GM12873 (cell line): ENCODE measurements at regions not wholly inside any gene's neighbourhood (a gene's known extent, or its start where the extent isn't known, plus 50 kb on each side); places are given as distances from the start of the nearest gene placed in this dataset.

Experiments
- TF ChIP-seq, protein P1 (sequence below): IDR thresholded peaks from 2 replicates; pipeline ENCODE4 v1.5.1; 2012; ENCODE audit warnings: low read depth, mild to moderate bottlenecking, moderate library complexity, low read length, control low read depth; ENCODE audit not compliant: insufficient read depth; ENCODE audit errors: missing control alignments

DNA sequence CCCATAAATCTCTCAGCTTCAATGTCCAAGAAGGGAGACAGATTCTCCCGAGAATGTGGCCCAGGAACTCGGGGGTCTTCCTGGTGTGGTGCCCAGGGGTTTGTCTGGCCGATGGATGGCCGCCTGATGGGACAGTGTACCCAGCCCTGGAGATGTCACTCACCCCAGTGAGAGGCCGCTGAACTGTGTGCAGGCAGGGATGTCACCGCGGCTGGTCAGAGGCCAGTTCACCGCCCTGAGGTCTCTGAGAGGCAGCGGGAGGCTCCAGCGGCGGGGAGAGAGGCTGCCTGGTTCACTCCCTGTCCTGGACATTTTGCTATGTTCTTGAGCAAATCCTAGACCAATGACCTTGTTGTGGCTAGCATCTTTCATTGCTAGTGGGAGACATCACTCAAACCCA lies 1349.5 kb downstream of the BRD1 start:
- TF ChIP-seq, protein P1, sequence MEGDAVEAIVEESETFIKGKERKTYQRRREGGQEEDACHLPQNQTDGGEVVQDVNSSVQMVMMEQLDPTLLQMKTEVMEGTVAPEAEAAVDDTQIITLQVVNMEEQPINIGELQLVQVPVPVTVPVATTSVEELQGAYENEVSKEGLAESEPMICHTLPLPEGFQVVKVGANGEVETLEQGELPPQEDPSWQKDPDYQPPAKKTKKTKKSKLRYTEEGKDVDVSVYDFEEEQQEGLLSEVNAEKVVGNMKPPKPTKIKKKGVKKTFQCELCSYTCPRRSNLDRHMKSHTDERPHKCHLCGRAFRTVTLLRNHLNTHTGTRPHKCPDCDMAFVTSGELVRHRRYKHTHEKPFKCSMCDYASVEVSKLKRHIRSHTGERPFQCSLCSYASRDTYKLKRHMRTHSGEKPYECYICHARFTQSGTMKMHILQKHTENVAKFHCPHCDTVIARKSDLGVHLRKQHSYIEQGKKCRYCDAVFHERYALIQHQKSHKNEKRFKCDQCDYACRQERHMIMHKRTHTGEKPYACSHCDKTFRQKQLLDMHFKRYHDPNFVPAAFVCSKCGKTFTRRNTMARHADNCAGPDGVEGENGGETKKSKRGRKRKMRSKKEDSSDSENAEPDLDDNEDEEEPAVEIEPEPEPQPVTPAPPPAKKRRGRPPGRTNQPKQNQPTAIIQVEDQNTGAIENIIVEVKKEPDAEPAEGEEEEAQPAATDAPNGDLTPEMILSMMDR, result no peak

DNA sequence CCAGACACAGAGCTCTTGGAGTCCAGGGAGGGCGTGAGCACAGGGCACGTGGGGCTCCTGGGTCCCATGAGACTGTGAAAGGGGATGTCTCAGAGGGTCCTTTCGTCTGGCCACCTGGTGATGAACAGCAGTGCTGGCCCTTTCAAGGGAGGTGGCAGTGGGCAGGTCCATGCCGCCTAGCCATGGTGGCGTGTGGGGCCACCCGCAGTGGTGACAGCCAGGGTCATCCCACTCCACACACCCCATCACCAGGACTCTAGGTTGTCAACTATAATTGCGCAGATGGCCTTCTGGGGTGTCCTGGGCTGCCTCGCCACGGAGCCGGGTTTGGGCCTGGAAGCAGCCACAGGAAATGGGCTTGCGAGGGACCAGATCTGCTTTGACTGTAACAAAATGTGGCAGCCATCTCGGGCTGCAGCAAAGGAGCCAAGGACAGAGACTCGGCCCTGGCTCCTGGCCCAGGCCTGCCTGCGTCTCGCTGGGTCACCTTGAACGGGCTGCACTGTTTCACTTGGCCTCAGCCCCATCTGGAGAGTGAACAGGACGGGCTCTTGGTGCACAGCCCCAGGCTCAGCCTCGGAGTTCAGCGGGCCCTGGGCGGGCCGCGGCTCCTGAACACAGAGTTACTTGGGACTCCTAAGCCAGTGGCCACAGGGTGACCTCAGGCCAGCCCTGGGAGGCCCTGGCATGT lies 1350.5 kb downstream of the BRD1 start:
- TF ChIP-seq, protein P1, result no peak

DNA sequence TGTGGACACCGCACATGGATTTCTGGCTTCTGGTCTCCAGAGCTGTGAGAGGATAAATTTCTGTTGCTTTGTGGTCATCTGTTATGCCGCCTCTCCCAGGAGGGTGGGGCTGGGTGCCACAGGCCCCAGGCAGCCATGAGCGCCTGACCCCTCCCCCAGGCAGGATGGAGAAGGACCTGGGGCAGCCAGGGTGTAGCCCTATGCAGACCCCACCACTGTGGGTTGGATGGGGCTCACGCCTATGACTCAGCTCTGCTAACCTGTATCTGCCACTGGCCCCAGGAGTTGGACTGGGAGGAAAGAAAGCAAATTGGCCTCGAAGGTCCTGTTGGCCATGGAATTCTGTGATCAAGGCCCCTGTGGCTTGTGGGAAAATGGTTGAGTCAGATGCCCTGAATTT lies 1351.1 kb downstream of the BRD1 start:
- TF ChIP-seq, protein P1, result no peak

DNA sequence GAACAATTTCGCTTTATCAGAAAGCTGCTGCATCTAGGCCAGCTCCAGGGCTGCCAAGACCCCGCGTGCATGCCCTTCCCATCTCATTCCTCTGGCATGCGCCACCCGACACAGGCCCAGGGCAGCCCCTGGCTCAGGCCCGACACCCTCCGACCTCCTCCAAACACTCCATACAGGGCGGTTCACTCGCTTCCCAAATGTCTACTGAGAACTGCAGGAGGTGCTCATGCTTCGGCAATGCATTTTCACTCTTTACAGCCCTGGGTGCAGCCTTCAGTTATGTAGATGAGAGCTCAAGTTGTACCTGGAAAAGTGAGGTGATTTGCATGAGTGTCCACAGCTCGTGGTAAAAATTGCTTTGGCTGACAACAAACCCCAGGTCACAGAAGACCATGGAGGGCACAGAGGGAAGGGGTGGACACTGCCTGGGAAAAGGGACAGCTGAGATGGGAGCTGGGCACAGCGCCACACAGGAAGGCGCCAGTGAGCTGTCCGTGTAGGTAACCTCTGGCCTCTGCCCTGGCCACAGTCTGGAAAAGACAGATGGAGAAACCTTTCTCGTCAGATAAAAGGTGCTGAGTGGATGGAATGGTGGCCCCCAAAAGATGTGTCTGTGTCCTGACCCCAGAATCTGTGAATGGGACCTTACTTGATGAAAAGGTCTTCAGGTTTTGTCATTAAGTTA lies 1351.9 kb downstream of the BRD1 start:
- TF ChIP-seq, protein P1, result no peak

DNA sequence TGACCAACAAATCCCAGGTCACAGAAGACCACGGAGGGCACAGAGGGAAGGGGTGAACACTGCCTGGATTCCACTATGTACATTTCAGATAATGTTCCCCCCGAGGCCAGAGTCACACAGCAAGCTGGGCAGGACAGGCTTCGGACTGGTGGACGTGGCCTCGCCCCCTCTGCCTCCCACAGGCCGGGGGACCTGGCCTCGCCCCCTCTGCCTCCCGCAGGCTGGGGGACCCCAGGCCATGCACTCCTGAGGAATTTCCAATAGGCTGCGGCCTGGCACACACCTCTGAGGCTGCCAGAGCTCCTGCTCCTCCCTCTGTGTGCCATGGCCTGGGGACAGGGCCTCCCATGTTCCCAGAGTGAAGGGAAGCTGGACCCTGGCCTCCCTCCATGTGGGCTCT lies 1352.8 kb downstream of the BRD1 start:
- TF ChIP-seq, protein P1, result no peak

GRCh38 chr22:48473202-48473601 lies 1354.5 kb downstream of the BRD1 start:
- TF ChIP-seq, protein P1, result no peak

DNA sequence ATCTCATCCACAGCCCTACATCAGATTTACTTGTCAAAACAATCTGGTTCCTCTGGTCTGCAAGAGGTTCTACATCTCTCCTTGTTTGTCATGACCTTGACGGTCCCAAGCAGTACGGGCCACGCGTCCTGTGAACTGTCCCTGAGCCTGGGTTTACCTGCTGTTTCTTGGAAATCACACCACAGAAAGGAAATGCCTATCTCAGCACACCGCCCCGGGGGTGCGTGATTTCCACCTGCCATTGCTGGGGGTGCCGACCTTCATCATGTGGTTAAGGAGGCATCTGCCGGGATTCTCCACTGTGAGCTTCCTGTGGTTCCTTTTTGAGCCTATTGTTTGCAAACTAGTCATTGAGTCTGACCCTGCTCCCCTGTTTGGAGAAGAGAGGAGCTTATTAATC lies 1363.4 kb downstream of the BRD1 start:
- TF ChIP-seq, protein P1, result no peak
